IMR-90 (cell line): ENCODE measurements at regions not wholly inside any gene's neighbourhood (a gene's known extent, or its start where the extent isn't known, plus 50 kb on each side); places are given as distances from the start of the nearest gene placed in this dataset.

Source experiments
- CTCF ChIP-seq: conservative IDR thresholded peaks from 2 replicates; pipeline ENCODE4 v1.5.1; 2012; ENCODE audit warnings: mild to moderate bottlenecking, low read depth, low read length, improper control_type of control experiment
- MXI1 ChIP-seq: IDR thresholded peaks from 2 replicates; pipeline ENCODE4 v1.6.1; 2012; ENCODE audit warnings: low read depth, mild to moderate bottlenecking, low read length, moderate library complexity, borderline replicate concordance
- RCOR1 ChIP-seq: IDR thresholded peaks from 2 replicates; pipeline ENCODE4 v1.6.1; 2012; ENCODE audit warnings: mild to moderate bottlenecking, low read length, improper control_type of control experiment; ENCODE audit not compliant: insufficient replicate concordance
- SMC3 ChIP-seq: fragments of 150-350 bp; IDR thresholded peaks from 2 replicates; pipeline ENCODE4 v1.6.1; 2016; ENCODE audit warnings: low read depth, mild to moderate bottlenecking, antibody characterized with exemption, low read length, moderate library complexity

DNA sequence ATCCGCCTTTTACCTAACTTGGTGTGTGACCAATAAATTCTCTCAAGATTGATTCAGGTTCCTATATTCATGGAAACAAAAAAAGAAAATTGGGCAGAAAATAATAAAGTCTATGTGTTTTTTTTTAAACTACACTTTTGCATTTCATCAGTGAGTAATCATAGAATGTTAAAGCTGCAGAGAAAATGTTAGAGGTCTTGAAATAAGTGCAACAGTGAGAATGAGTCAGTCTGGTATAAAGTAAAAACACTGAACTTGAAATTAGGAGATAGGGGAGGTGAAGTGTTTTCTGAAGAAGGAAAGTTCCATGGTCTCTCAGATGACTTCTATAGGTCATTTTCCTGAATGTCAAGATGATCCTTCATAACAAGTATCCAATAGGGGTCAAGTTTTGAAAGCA lies 202.6 kb upstream of the NRP1 start:
- TF ChIP-seq CTCF (no peak), SMC3 (no peak), RCOR1 (no peak), MXI1 (no peak)
